ENCODE measurements at regions not wholly inside any gene's neighbourhood (a gene's known extent, or its start where the extent isn't known, plus 50 kb on each side); places are given as distances from the start of the nearest gene placed in this dataset.
"Not testable (repeated sequence)": the region's sequence is repeated elsewhere in the genome, so short reads cannot be mapped to it uniquely, and the experiment has no call there.

GRCh38 chrX:147468600-147468999 is 443.1 kb upstream of the FMR1 start:
- no peak for DNase-seq

DNA sequence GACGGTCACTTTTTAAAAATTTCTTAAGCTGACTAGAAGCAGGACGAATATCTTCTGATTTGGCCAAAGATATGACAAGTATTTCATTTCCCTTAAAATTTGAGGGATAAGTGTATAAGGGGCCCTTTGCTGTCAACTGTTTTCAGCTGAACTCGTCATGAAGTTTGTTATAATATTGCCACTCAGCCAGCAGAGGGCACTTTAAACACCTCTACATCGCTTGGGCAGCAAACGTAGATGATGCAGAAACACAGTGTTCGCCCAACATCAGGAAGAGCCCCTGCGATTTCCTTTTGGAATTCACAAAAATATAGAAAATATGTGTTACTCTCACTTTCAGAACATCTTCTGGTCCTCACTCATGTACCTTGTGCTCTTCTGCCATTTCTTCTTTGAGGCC is 435.7 kb upstream of the FMR1 start:
- peak; percentile 17 to 18 for DNase-seq

GRCh38 chrX:147478899-147479298 is 432.8 kb upstream of the FMR1 start:
- no peak for DNase-seq

- DNase-seq, result no peak
Measured at GRCh38 chrX:147485207-147485606, 426.5 kb upstream of the FMR1 start.

GRCh38 chrX:147494365-147494764 is 417.4 kb upstream of the FMR1 start:
- DNase-seq, result no peak

DNA sequence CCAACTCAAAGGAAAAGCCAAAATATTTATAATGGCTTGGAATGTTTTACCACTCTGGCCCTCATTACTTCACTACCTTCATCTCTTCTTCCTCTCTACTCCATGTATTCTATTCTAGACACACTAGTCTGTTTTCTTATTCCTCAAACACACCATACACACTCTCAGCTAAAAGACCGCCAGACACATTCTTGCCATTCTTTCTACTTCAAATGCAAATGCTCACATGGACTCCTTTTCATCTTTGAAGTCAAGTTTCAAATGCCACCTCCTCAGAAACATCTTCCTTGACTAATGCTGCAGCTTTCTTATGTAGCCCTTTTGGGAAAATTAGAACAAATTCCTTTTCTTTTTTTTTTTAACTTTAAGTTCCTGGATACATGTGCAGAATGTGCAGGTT is 412.9 kb upstream of the FMR1 start:
- no peak for DNase-seq

DNA sequence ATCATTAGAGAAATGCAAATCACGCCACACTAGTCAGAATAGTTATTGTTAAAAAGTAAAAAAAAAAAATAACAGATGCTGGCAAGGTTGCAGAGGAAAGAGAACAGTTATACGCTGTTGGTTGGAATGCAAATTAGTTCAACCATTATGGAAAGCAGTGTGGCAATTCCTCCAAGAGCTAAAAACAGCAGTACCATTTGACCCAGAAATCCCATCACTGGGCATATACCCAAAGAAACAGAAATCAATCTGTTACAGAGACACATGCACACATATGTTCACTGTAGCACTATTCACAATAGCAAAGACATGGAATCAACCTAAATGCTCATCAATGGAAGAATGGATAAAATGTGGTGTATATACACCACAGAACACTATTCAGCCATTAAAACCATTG is 388.7 kb upstream of the FMR1 start:
- DNase-seq, result no peak

GRCh38 chrX:147533426-147533825 is 378.3 kb upstream of the FMR1 start:
- DNase-seq, result no peak

DNA sequence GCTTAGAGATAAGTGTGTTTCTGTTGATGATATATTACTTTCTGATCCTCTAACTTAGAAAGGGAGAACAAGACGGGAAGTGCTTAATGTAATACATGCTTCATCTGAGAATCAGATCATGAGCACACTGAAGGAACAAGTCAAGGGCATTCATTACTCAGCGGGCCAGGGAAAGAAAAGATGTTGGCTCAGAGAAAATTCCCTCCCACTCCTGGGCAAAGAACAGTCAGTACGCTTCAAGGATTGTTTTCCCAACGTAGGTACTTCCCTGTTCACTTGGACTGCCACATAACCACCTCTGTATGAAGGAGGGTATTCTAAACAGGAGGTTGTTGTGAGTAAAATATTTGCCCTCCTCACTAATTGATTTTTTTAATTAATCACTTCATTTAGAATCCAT is 374.5 kb upstream of the FMR1 start:
- DNase-seq, result no peak

GRCh38 chrX:147548023-147548422 is 363.7 kb upstream of the FMR1 start:
- DNase-seq, result not testable (repeated sequence)

DNA sequence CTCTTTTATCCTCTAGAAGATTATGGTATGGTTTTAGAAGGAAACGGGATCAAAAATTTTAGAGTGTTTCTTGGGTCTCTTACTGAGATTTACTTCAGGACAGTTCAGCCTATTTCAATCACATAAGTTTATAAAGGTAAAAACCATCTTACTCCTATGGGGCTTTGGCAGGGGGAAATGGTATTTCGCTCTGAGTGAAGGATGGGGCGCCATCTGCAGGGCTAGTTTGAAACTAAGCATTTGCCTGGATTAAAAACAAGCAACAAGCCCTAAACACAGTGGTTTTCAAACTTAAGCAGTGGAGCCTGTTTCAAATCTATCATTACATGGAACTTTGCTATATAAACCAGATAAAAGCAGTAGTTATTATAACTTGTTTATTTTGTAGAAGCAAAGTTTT is 361.5 kb upstream of the FMR1 start:
- peak; percentile 7 to 9 for DNase-seq

DNA sequence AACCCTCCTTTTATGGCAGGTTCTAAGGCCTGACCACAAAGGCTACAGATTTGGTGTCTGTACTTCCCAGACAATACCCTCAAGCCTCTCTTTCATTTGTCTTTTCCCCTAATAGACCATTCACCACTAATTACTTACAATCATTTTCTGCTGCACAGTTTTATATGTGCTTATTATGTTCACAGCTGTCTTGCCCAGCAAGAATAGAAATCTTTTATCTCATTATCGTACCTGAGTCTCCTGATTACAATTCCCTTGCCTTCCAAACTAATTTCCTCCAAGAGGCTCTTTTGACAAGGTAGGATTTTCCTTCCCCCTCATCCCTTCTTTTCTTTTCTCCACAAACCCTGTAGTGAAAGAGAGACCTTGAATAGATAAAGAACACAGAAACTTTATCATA is 352.5 kb upstream of the FMR1 start:
- no peak for DNase-seq

GRCh38 chrX:147565237-147565636 is 346.5 kb upstream of the FMR1 start:
- DNase-seq, result no peak

GRCh38 chrX:147570483-147570882 is 341.2 kb upstream of the FMR1 start:
- DNase-seq, result peak in 1 of 2 experiments; percentile 2

DNA sequence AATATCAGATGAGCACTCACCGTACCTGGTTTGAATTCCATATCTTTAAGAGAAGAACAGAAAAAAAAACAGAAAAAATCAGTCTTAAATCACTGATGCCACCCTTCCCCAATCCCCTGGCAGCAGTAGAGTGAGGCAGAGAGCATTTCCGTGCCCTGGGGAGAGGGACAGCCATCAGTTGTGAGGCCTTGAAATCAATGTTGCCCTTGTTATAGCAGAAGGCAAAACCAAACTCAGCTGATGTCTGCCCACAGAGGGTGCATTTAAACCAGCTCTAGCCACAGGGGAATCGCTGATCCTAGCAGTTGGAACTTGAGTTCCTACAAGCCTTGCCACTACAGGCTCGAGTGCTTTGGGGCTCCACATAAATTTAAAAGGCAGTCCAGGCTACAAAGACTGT is 338.5 kb upstream of the FMR1 start:
- no peak for DNase-seq

DNA sequence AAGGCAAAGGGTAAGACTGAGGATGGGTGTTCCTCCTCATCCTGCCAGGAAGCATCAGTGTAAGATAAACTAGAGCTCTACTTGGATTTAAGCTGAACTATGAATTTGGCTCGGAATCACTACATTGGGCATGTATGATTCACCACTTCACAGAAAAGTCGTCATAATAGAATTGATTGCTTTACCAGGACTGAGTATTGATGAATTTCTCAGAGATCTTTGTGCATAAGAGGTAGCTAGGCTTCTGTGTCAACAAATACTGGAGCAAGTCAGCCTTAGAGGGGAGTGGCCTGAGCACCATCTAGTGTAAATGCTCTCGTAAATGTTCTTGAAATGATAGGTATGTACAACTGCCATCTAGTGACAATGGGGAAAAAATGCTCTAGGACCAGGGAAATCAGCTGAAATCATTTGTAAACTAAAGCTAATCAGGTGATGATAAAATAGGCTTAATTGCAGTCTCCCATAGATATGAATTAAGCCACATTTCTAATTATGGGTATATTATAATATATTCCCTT is 309.5 kb upstream of the FMR1 start:
- peak; percentile 25 to 26 for DNase-seq

DNA sequence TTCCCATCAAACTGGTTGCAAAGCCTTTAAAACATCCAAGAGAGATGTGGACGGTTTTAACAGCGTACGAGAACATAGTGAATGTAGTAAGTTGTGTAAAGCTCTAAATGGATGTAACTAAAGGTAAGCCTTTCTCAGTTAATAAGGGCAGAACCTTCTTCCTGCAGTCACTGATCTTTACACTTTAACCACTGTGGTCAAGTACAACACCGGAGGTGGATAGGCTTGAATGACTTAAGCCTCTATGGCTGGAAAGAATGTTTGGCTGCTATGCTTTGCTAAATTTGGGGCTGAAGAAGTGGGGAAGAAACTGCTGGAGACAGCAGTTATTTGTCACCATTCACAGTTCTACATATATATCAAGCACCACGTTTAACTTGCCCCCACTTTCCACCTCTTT is 285.1 kb upstream of the FMR1 start:
- no peak for DNase-seq

DNA sequence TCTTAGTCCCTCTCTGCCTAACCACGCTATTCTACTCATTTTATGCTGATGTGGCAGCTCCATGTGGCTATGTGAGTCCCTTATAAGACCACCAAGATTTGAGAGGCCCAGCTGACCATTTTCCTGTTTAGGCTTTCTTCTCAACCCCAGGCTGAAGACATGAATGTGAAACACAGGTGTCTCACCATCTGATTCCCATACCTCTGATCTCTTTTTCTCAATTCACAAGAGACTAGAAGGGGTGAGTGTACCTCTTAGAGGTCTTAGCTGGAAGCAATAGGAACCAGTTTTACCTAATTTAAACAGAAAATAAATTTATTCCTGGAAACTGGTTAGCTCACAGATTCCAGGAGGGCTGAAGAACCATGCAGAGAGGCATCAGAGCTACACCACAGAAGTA is 276.5 kb upstream of the FMR1 start:
- DNase-seq, result no peak

GRCh38 chrX:147637190-147637589 is 274.5 kb upstream of the FMR1 start:
- no peak for DNase-seq

- DNase-seq, result peak; percentile 2 to 9
Measured at GRCh38 chrX:147646949-147647723, 264.6 kb upstream of the FMR1 start.

DNA sequence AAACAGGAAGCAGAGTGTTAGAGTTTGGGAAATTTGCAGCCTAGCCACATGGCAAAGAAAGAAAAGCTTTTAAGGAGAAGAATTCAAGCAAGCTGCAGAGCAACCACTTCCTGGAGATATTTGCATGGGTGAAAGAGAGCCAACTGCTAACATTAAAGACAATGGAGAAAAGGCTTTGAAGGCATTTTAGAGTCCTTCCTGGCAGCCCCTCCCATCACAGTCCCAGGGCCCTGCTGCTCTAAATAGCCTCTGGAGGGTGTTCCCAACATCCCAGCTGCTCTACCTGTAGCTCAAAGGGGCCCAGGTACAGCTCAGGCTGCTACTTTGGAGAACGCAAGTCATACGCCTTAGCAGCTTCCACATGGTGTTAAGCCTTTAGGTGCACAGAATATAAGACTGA is 235.9 kb upstream of the FMR1 start:
- DNase-seq, result no peak

GRCh38 chrX:147679356-147680005 is 232.2 kb upstream of the FMR1 start:
- DNase-seq, result no peak

- no peak for DNase-seq
Measured at GRCh38 chrX:147680251-147680650, 231.5 kb upstream of the FMR1 start.

DNA sequence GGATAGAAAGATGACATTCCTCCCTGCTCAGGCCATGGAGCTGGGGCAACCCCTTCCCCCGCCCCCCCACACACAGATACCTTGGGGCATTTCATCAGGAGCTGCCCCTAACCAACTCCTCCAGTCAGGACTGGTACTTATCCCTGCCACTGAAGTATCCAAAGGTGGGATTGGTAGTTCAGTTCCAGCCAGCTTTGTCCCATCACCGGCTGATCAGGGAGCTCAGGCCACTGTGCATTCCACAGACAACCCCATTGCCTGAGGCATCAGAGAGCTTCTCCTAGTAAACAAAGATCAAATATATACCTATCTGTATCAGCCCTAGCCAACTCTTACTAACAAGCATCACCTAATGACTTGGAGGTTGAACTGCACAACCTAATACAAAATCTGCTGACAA is 218.2 kb upstream of the FMR1 start:
- no peak for DNase-seq

DNA sequence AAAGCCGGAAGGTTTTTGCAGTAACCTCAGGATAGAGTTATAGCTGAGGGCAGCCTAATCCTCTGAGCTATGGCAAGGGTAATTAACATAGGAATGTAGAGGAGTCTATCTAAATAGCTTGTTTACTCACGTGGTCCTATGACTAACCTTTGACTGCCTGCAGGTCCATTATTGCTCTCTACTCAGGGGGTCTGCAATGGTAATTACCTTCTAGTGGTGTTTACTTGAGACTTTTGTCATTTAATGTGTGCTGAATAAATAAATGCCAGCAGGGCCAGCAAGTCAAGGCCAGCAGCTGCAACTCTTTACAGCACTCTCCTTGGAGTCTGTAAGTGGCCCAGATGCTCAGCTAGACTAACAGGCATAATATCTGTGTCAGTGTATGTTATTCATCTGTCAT is 212.7 kb upstream of the FMR1 start:
- no peak for DNase-seq

All from Kasumi-1 (cell line).